ENCODE measurements at regions not wholly inside any gene's neighbourhood (a gene's known extent, or its start where the extent isn't known, plus 50 kb on each side); places are given as distances from the start of the nearest gene placed in this dataset.

- Histone ChIP-seq H3K4me3 (no peak overlapping the region), H3K27me3 (no peaks in the 10 kb centered on the region), H3K36me3 (no peaks in the 10 kb centered on the region), H3K27ac (no peak overlapping the region), H3K9me3 (no peaks in the 10 kb centered on the region), H3K4me1 (no peaks in the 10 kb centered on the region)
- TF ChIP-seq CTCF (IDR thresholded peaks at IDR 0.05) = no peak
- DNase-seq (ENCODE audit: low spot score) = no peak
These were observed 133.8 kb upstream of the RARB start for GRCh38 chr3:25294169-25294805.

- no peaks in the 10 kb centered on the region for H3K4me1 ChIP-seq
- no peaks in the 10 kb centered on the region for H3K27me3 ChIP-seq
- no peak for TF ChIP-seq CTCF (IDR thresholded peaks at IDR 0.05)
- DNase-seq (ENCODE audit: low spot score) = no peak
- no peak overlapping the region for H3K4me3 ChIP-seq
- H3K27ac ChIP-seq = no peak overlapping the region
- no peaks in the 10 kb centered on the region for H3K9me3 ChIP-seq
- H3K36me3 ChIP-seq = no peaks in the 10 kb centered on the region
These were observed 130.1 kb upstream of the RARB start for GRCh38 chr3:25297667-25298585.

- Histone ChIP-seq H3K4me1 (no peaks in the 10 kb centered on the region), H3K36me3 (no peaks in the 10 kb centered on the region), H3K9me3 (no peaks in the 10 kb centered on the region), H3K27ac (no peak overlapping the region), H3K27me3 (no peaks in the 10 kb centered on the region), H3K4me3 (no peak overlapping the region)
- no peak for DNase-seq (ENCODE audit: low spot score)
- TF ChIP-seq CTCF (IDR thresholded peaks at IDR 0.05) = no peak
These were observed 127.9 kb upstream of the RARB start for GRCh38 chr3:25300141-25300540.

- no peak for DNase-seq (ENCODE audit: low spot score)
- Histone ChIP-seq H3K27me3 (no peaks in the 10 kb centered on the region), H3K36me3 (no peaks in the 10 kb centered on the region), H3K4me1 (no peaks in the 10 kb centered on the region), H3K9me3 (no peaks in the 10 kb centered on the region), H3K4me3 (no peak overlapping the region), H3K27ac (no peak overlapping the region)
- TF ChIP-seq CTCF (IDR thresholded peaks at IDR 0.05) = no peak
These were observed 123.1 kb upstream of the RARB start for GRCh38 chr3:25304916-25305315.

GRCh38 chr3:25306066-25306465 is 122.0 kb upstream of the RARB start:
- no peak for TF ChIP-seq CTCF (IDR thresholded peaks at IDR 0.05)
- no peaks in the 10 kb centered on the region for H3K27me3 ChIP-seq

More at GRCh38 chr3:25306066-25306465, 122.0 kb upstream of the RARB start:
- H3K27ac ChIP-seq = no peak overlapping the region
- H3K36me3 ChIP-seq = no peaks in the 10 kb centered on the region
- no peaks in the 10 kb centered on the region for H3K9me3 ChIP-seq
- DNase-seq (ENCODE audit: low spot score) = no peak
- no peak overlapping the region for H3K4me3 ChIP-seq
- no peaks in the 10 kb centered on the region for H3K4me1 ChIP-seq

All from right atrium auricular region (tissue), 2 donors.